H1 (cell line): ENCODE measurements at regions not wholly inside any gene's neighbourhood (a gene's known extent, or its start where the extent isn't known, plus 50 kb on each side); places are given as distances from the start of the nearest gene placed in this dataset.
A peak's percentile ranks its signal among the peaks of the same experiment; 100 is the strongest.

Experiments
- CTCF ChIA-PET: fragments of 300-600 bp; sonication (Branson Sonifier 250); formaldehyde crosslinking; loops from one replicate; lab custom pipeline; 2021; ENCODE audit not compliant: partially characterized antibody; lab: Charles Lee
- POLR2A ChIA-PET: fragments of 300-600 bp; sonication (Branson Sonifier 250); formaldehyde crosslinking; loops from one replicate; lab custom pipeline; 2021; ENCODE audit warnings: inconsistent platforms; ENCODE audit not compliant: partially characterized antibody; lab: Charles Lee
- DNase-seq, 2 experiments: peaks; one replicate each; pipeline versions ENCODE4 v3.0.0 to v3.0.0-alpha.2; 2010 to 2022; ENCODE audit warnings: low spot score in 2 of 2, low read depth in 1 of 2, mixed read lengths in 1 of 2
- FAIRE-seq: peaks from 2 replicates; lab custom pipeline; 2011; peaks lifted over from hg19 to GRCh38; lab: Jason Lieb, UNC
- H2AFZ ChIP-seq: 2 replicates; pipeline ENCODE4 v1.8.1; 2012; ENCODE audit warnings: low read length, inconsistent platforms
- H2AK5ac ChIP-seq: 2 replicates; pipeline ENCODE4 v1.6.1; 2013; ENCODE audit warnings: low read depth, low read length
- H2BK120ac ChIP-seq: replicated peaks from 2 replicates; pipeline ENCODE3; 2013; ENCODE audit warnings: low read depth, low read length, inconsistent platforms
- H2BK12ac ChIP-seq: 2 replicates; pipeline ENCODE4 v1.6.1; 2013; ENCODE audit warnings: low read depth, low read length
- H2BK15ac ChIP-seq: 2 replicates; pipeline ENCODE4 v1.6.1; 2013; ENCODE audit warnings: low read length
- H2BK20ac ChIP-seq: 2 replicates; pipeline ENCODE4 v1.6.1; 2013; ENCODE audit warnings: low read length
- H2BK5ac ChIP-seq: 2 replicates; pipeline ENCODE4 v1.6.1; 2013; ENCODE audit warnings: low read depth, low read length
- H3K14ac ChIP-seq: 2 replicates; pipeline ENCODE4 v1.6.1; 2013; ENCODE audit warnings: inconsistent platforms; ENCODE audit not compliant: insufficient read length
- H3K18ac ChIP-seq: 2 replicates; pipeline ENCODE4 v1.6.1; 2013; ENCODE audit warnings: low read length; ENCODE audit errors: extremely low read depth
- H3K23ac ChIP-seq: 2 replicates; pipeline ENCODE4 v1.6.1; 2013; ENCODE audit warnings: inconsistent platforms; ENCODE audit not compliant: insufficient read length
- H3K23me2 ChIP-seq: 2 replicates; pipeline ENCODE4 v1.6.1; 2013; ENCODE audit warnings: low read depth, low read length
- H3K27ac ChIP-seq: 2 replicates; pipeline ENCODE4 v1.6.1; 2011; ENCODE audit warnings: low read depth, low read length, inconsistent platforms
- H3K27me3 ChIP-seq, 4 experiments: replicated peaks in 1 of 4; 1 replicate in 1 of 4; 2 replicates in 3 of 4; pipeline versions ENCODE4 v1.6.1 to v1.8.1; 2011 to 2013; ENCODE audit warnings: low read length in 3 of 4, mild to moderate bottlenecking in 3 of 4, inconsistent platforms in 2 of 4, mixed read lengths in 2 of 4, moderate library complexity in 1 of 4; ENCODE audit not compliant: control insufficient read depth in 3 of 4, insufficient read depth in 3 of 4; ENCODE audit errors: extremely low read depth in 1 of 4
- H3K36me3 ChIP-seq, 4 experiments: 2 replicates each; pipeline versions ENCODE4 v1.6.1 to v1.8.1; 2011 to 2013; ENCODE audit warnings: mild to moderate bottlenecking in 4 of 4, low read length in 3 of 4, moderate library complexity in 2 of 4, control low read depth in 1 of 4, inconsistent platforms in 1 of 4; ENCODE audit not compliant: insufficient read depth in 4 of 4, control insufficient read depth in 2 of 4
- H3K4ac ChIP-seq: replicated peaks from 2 replicates; pipeline ENCODE3; 2013; ENCODE audit warnings: low read length, low read depth, mixed read lengths, inconsistent platforms; ENCODE audit not compliant: insufficient read length
- H3K4me1 ChIP-seq, 4 experiments: replicated peaks in 1 of 4; 1 replicate in 1 of 4; 2 replicates in 3 of 4; pipeline versions ENCODE4 v1.6.1 to v1.8.1; 2011 to 2013; ENCODE audit warnings: low read length in 3 of 4, inconsistent platforms in 2 of 4, mixed read lengths in 1 of 4; ENCODE audit not compliant: insufficient read depth in 4 of 4, control insufficient read depth in 3 of 4
- H3K4me2 ChIP-seq, 2 experiments: 2 replicates each; pipeline versions ENCODE4 v1.6.1 to v1.8.1; 2011 to 2013; ENCODE audit warnings: low read depth in 2 of 2, low read length in 2 of 2, control low read depth in 1 of 2, inconsistent platforms in 1 of 2, mild to moderate bottlenecking in 1 of 2; ENCODE audit not compliant: insufficient read depth in 1 of 2
- H3K4me3 ChIP-seq, 4 experiments: fragments of 200-600, 300-600 bp in 1 of 4; sonication (generic), shearing (Covaris generic), sonication (Bioruptor Twin) in 1 of 4; 2 replicates each; pipeline versions ENCODE4 v1.5.1 to v1.8.1; 2011 to 2016; ENCODE audit warnings: low read length in 4 of 4, low read depth in 3 of 4, control low read depth in 2 of 4, inconsistent platforms in 2 of 4, mild to moderate bottlenecking in 2 of 4, mixed read lengths in 1 of 4, moderate library complexity in 1 of 4; ENCODE audit not compliant: insufficient read depth in 2 of 4; ENCODE audit errors: extremely low read depth in 1 of 4
- H3K56ac ChIP-seq: replicated peaks from 2 replicates; pipeline ENCODE3; 2013; ENCODE audit warnings: low read depth, mild to moderate bottlenecking, mixed read lengths, low read length, inconsistent platforms; ENCODE audit not compliant: insufficient read length
- H3K79me1 ChIP-seq: 2 replicates; pipeline ENCODE4 v1.6.1; 2013; ENCODE audit warnings: low read depth, low read length, control low read depth
- H3K79me2 ChIP-seq, 2 experiments: 2 replicates each; pipeline versions ENCODE4 v1.6.1 to v1.8.1; 2012 to 2013; ENCODE audit warnings: low read length in 2 of 2, mild to moderate bottlenecking in 2 of 2, inconsistent platforms in 1 of 2; ENCODE audit not compliant: insufficient read depth in 2 of 2, control insufficient read depth in 1 of 2
- H3K9ac ChIP-seq, 4 experiments: replicated peaks in 1 of 4; 1 replicate in 1 of 4; 2 replicates in 3 of 4; pipeline versions ENCODE4 v1.6.1 to v1.8.1; 2011 to 2013; ENCODE audit warnings: low read depth in 3 of 4, low read length in 3 of 4, control low read depth in 2 of 4, mild to moderate bottlenecking in 2 of 4, moderate library complexity in 2 of 4, inconsistent platforms in 1 of 4; ENCODE audit errors: extremely low read depth in 1 of 4
- H3K9me3 ChIP-seq, 2 experiments: 2 replicates each; pipeline versions ENCODE4 v1.6.1 to v1.8.1; 2012 to 2013; ENCODE audit warnings: mild to moderate bottlenecking in 2 of 2, moderate library complexity in 2 of 2, control low read depth in 1 of 2, inconsistent platforms in 1 of 2, low read depth in 1 of 2, low read length in 1 of 2, mixed read lengths in 1 of 2; ENCODE audit not compliant: insufficient read depth in 2 of 2
- H4K20me1 ChIP-seq, 2 experiments: replicated peaks in 1 of 2; 2 replicates each; pipeline versions ENCODE3 to v1.8.1; 2011 to 2013; ENCODE audit warnings: inconsistent platforms in 2 of 2, low read length in 2 of 2, mild to moderate bottlenecking in 1 of 2; ENCODE audit not compliant: insufficient read depth in 2 of 2, control insufficient read depth in 1 of 2
- H4K5ac ChIP-seq: 2 replicates; pipeline ENCODE4 v1.6.1; 2013; ENCODE audit warnings: low read length, low read depth, mixed read lengths, inconsistent platforms; ENCODE audit not compliant: insufficient read length
- H4K8ac ChIP-seq: 2 replicates; pipeline ENCODE4 v1.8.0; 2013; ENCODE audit warnings: mild to moderate bottlenecking, moderate library complexity, low read length, inconsistent platforms; ENCODE audit not compliant: insufficient read depth; ENCODE audit errors: extremely low read depth
- H4K91ac ChIP-seq: replicated peaks from 2 replicates; pipeline ENCODE3; 2013; ENCODE audit warnings: low read length, mixed read lengths, inconsistent platforms; ENCODE audit not compliant: insufficient read length
- BACH1 ChIP-seq: IDR thresholded peaks from 2 replicates; pipeline ENCODE4 v1.6.1; 2012; ENCODE audit warnings: low read length, improper control_type of control experiment
- CEBPB ChIP-seq: IDR thresholded peaks from 2 replicates; pipeline ENCODE4 v1.6.1; 2012; ENCODE audit warnings: low read depth, low read length
- MAFK ChIP-seq: IDR thresholded peaks from 2 replicates; pipeline ENCODE4 v1.6.1; 2012; ENCODE audit warnings: low read depth, mild to moderate bottlenecking, improper control_type of control experiment, low read length
- NANOG ChIP-seq: IDR thresholded peaks from 2 replicates; pipeline ENCODE4 v1.6.1; 2011; ENCODE audit warnings: low read length, low read depth, mild to moderate bottlenecking, inconsistent platforms; ENCODE audit not compliant: insufficient read depth, poor library complexity, severe bottlenecking
- ZNF274 ChIP-seq: IDR thresholded peaks from 2 replicates; pipeline ENCODE4 v1.7.0; 2012; ENCODE audit warnings: low read length, borderline replicate concordance; ENCODE audit errors: extremely low read depth
- WGBS, 2 experiments: shearing (Covaris generic) in 1 of 2; methylation state at CpG; one replicate each; pipeline versions ENCODE4 v1.1.6 to v1.1.7; 2013 to 2015; ENCODE audit warnings: low lambda C conversion rate in 2 of 2, mixed read lengths in 2 of 2, inconsistent platforms in 1 of 2, low coverage in 1 of 2, missing lambda C conversion rate in 1 of 2; ENCODE audit not compliant: insufficient replicate concordance in 2 of 2, insufficient coverage in 1 of 2, insufficient read length in 1 of 2; ENCODE audit errors: extremely low coverage in 1 of 2, missing lambda C conversion rate in 1 of 2; 5-methylcytosine and 5-hydroxymethylcytosine counted together

DNA sequence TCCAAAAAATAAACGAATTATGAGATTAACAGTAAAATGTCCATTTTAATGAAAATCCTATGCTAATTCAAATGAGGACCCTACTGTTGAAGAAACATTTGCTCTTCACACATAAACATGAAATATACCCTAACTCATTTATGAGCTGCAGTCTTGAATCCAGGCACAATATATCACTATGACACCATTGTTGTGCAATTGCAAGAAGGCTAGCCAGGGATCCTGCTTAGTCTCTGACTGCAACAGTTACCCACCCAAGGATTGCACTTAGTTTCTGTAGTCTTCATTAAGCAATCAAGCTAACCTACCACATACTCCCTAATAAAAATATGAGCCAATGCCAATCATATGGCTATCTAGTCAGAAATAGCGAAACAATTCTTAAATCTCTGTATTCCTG is 981.0 kb upstream of the FAT3 start:
- no peak for FAIRE-seq
- H3K14ac ChIP-seq: no peak overlapping the region
- H2BK20ac ChIP-seq: no peak overlapping the region
- H4K8ac ChIP-seq: no peak overlapping the region
- no peak overlapping the region for H3K23ac ChIP-seq
- peaks cover 0 to 2% (median under 1%) of the 10 kb centered on the region in 4 experiments; a peak in 2 of 7 replicates for H3K4me1 ChIP-seq
- no peak overlapping the region for H3K4me2 ChIP-seq
- no peak overlapping the region for H3K9ac ChIP-seq
- POLR2A ChIA-PET: no interaction called here
- 89% methylated on average over 2 of the region's 2 CpGs; no CpG with 5 or more reads in 1 of the 2 experiments for whole genome bisulfite sequencing, 2 experiments
- H3K79me1 ChIP-seq: no peaks in the 10 kb centered on the region
- no peak for DNase-seq
- H3K9me3 ChIP-seq: no peaks in the 10 kb centered on the region
- H3K79me2 ChIP-seq: no peaks in the 10 kb centered on the region
- H4K91ac ChIP-seq: no peak overlapping the region
- no peak overlapping the region for H2BK5ac ChIP-seq
- no peak overlapping the region for H4K5ac ChIP-seq
- H3K56ac ChIP-seq: no peak overlapping the region
- H2BK120ac ChIP-seq: no peak overlapping the region
- no peaks in the 10 kb centered on the region for H4K20me1 ChIP-seq
- H2BK15ac ChIP-seq: no peak overlapping the region
- no peaks in the 10 kb centered on the region for H3K36me3 ChIP-seq
- no peak overlapping the region for H3K27ac ChIP-seq
- H2AFZ ChIP-seq: no peak overlapping the region
- H2BK12ac ChIP-seq: no peak overlapping the region
- TF ChIP-seq NANOG (no peak), BACH1 (no peak), MAFK (no peak), CEBPB (peak; percentile 59; the same call in 1 of the 2 replicates), ZNF274 (no peak)
- H3K23me2 ChIP-seq: no peaks in the 10 kb centered on the region
- H3K18ac ChIP-seq: no peak overlapping the region
- H3K4ac ChIP-seq: no peak overlapping the region
- H2AK5ac ChIP-seq: no peak overlapping the region
- no peak overlapping the region for H3K4me3 ChIP-seq
- CTCF ChIA-PET: no interaction called here
- no peaks in the 10 kb centered on the region for H3K27me3 ChIP-seq
